HG02642 (cell line): ENCODE measurements at regions not wholly inside any gene's neighbourhood (a gene's known extent, or its start where the extent isn't known, plus 50 kb on each side); places are given as distances from the start of the nearest gene placed in this dataset.

Experiments
- ATAC-seq: cut with Tn5 transposase; IDR thresholded peaks from one replicate; pipeline ENCODE4 v1.9.1; 2021; ENCODE audit warnings: mild to moderate bottlenecking; ENCODE audit not compliant: unreplicated experiment, poor library complexity

DNA sequence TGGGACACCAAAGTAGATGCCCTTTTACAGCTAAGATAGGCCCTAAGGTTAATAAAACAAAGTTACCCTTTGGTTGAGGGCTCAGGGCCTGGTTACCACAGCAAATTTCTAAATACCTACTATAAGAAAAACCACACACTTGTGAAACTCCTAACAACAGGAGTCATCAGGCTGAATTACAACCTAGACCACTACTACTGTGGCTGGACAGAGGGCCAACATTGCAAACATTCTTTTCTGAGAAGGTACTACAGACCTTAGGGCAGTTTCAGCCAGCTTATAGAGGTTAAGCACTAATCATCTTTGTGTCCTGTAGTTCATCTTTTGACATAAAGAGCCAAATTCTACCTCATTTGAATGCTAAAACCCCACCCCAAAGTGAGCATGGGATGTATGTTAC lies 504.0 kb downstream of the RAPGEF2 start:
- ATAC-seq, result no peak

DNA sequence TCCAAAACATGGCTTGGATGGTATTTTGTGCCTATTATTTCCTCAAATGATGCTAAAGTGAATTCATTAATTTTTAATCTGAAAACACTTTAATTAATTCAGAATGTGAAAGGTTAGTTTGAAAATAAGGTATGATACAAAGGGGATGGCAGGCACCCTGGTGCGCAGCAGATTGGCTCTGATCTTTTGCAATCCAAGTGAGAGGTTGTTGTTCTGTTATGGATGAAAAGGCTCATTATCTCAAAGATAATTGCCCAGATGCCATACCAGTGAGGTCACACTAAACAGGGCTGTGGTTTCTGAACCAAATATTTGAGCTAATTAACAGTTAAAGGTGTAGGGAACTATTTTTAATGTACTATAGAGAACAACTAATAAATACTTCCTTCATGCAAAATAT lies 504.9 kb downstream of the RAPGEF2 start:
- ATAC-seq, result no peak

DNA sequence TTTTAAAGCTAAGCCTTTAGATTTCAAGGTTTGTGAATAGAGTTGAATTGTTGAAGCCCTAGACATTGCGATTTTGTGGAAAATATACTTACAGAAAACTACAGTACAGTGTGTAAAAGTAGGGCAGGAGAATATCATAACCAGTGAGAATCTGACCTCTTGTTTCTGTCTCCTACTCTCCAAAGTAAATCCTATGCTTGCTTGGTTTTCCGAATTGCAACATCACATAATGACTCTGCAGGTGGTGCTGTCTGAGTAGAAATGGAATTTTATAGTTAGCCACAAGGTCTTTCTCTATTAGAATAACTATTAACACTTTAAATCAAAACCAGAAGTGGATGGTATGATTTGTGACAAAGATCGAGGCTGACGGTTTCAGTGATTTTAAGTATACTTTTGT lies 505.6 kb downstream of the RAPGEF2 start:
- no peak for ATAC-seq

DNA sequence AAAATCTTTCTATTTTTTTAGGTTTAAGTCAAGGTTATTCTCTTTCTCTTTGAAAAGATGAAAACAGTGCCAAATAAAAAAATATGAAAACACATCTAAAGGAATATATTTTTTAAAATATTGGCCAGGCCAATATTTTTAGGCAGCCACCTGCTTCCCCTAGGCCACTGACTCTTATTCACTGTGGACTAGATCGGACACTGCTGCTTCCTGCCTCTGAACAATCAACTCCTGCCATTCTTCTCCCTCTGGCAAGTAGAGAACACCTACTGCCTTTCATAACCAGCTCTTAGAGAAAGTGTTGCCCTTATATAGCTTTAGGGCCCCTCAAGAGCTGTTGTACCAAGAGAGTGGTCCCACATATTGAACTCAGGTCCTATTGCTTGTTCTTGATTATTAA lies 529.2 kb downstream of the RAPGEF2 start:
- no peak for ATAC-seq

DNA sequence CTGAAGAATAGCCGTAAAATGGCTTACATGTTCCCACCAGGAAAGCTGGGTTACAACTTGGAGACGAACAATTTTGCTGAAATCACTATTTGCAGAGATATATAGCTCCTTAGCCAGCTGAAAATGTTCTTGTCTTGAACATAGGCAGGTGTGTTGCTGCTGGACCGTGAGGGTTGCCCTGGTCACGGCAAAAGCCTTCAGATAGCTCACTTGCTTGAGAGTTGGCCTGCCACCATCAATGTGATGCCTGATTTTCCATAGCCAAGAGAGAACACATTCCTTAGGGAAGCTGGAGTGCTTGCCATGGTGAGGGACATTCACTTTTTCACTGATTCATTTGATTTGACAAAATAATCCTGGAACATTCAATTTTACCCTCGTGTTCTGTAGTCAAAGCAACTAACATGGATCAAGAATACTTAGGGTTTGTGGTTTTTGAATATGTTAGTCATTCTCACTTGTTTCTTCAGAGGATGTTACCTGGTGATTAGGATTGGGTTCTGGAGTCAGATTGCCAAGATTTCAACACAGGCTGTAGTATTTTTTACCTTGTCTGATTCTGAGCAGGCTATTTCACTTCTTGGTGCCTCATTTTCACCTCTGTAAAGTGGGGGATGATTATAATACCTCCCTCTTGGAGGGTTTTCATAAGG lies 536.9 kb downstream of the RAPGEF2 start:
- ATAC-seq, result no peak

DNA sequence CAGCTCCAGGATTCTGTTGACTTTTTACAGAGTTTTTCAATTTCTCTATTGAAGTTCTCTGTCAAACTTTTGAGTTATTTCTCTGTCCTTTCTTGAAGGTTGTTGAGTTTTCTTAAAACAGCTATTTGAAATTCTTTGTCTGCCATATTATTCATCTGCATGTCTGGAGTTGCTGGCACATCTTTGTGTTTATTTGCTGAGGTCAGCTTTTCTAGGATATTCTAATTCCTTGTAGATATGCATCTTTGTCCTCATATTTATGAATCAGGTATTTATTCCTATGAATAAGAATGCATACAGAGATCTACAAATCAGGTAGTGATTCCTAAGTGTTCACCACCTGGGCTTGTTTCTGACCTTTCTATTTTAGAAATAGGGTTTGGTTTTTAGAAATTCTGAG lies 546.4 kb downstream of the RAPGEF2 start:
- ATAC-seq, result no peak

DNA sequence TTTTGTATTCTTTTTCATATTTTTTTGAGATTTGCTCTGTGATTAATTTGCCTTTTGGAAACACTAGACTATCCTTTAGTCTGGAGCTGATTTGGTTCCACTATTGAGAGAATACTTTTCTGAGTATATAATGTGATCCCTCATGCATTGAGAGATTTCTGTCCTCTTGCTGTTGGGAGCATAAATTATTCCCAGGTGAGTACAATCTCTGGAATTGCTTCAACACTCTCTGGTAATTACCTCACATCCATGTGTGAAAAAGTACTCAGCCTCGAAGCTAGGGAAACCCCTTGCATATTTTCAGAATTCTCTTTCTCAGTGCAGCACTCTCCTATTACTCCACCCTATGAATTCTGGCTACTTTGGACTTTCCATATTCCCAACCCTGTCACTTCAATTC lies 550.0 kb downstream of the RAPGEF2 start:
- no peak for ATAC-seq

DNA sequence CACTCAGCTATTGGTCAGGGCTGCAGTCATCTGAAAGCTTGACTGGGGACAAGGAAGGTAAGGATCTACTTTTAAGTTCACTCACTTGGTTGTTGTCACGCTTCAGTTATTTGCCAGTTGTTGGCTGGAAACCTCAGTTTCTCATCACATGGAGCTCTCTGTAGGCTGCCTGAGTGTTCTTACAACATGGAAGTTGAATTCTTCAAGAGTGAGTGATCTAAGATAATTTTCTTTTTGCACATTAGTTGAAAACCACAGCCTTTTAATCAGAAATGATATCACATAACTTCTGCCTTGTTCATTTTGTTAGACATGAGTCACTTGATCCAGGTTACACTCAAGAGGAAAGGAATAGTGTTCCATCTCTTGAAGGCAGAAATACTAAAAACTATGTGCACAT lies 552.7 kb downstream of the RAPGEF2 start:
- no peak for ATAC-seq

DNA sequence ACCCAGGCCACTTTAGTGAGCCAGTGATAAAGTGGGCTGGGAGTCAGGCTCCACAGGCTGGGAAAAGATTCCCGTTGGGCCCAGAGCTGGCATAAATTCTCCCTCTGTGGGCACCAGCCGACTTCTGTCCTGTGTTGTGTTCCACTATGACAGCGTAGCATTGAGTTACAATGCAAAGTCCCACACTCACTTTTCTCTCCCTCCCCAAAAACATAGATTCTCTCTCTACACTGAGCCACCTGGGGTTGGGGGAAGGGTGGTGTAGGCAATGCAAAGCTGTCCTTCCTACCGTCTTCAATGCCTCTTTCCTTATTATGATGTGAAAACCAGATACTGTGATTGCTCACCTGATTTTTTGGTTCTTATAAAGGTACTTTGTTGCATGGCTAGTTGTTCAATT lies 566.2 kb downstream of the RAPGEF2 start:
- ATAC-seq, result no peak

DNA sequence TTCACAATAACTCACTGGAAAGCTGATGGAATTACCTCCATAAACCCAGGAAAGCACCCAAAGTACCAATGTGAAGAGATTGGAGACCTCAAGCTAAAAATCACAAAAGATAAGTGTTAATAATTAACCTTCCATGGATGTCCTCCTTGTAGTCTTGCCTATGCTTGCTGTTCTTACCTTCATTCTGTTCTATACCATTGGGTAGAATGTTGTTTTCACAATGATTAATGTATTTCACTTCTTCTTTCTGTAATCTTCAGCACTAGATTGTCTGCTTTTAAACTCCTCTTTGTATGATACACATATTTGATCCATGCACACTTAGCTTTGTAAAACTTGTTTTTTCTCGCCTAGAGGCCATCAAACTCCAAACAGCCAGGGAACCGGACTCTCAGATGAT lies 570.3 kb downstream of the RAPGEF2 start:
- ATAC-seq, result no peak

DNA sequence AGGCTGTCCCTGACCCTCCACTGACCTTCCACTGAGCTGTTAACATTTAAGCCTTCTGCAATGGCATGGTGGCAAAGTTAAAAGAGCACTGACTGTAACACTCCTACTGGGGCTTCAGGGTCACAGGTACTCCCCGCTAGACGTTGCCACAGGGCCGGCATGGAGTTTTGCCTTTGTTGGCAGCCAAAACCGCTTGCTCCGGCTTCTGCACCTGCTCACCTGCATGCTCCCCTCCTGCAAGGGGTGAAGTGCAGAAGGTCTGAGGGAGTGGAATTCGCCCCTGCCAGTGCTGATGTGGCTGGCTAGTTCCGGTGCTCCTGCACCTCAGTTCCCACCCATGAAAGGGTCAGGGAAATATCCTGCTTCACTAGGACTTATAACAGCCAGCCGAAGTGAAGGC lies 571.4 kb downstream of the RAPGEF2 start:
- ATAC-seq, result no peak

DNA sequence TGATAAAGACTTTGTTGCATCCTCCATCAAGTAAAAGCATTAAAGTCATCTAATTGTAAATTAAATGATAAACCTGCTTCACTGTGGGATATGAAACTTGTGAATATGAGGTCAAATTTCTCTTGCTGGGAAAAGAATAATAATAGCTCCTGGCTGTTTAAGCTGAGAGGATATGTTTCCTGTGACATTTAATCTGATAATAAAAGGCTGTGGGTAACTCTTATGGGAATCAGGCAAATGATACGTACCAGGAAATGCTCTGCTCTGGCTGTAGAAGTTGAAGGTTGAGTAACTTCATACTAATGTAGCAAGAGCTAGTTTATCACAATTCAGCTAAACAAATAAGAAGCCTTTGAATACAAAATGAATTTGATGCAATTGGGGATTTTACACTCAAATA lies 574.6 kb downstream of the RAPGEF2 start:
- no peak for ATAC-seq

DNA sequence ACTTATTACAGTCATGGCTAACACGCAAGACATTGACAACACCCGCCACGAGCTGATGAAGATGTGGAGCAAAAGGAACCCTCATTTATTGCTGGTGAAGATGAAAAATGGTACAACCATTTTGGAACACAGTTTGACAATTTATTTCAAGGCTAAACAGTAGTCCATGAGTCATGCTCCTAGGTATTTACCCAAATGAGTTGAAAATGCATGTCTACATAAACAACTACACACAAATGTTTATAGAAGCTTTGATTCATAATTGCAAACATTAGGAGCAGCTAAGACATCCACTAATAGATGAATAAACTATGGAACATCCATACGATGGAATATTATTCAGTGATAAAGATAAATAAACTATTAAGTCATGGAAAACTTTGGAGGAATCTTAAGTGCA lies 580.1 kb downstream of the RAPGEF2 start:
- ATAC-seq, result no peak

DNA sequence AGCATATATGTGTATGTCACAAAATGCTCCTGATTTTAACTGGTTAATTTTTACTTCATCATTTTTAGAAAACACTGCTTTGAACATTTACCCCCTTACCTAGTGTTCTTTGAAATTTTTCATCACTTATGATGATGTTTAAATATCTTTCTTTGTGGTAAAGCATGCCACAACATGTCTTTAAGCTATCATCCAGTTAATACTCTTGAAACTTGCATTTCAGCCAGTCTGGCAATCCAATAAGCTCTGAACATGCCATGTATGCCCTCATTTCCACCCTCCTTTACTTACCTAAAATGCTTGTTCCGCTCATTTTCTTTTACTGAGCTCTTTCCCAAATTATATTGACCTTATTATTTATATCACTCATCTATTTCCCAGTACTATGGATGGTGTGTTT lies 581.2 kb downstream of the RAPGEF2 start:
- no peak for ATAC-seq

DNA sequence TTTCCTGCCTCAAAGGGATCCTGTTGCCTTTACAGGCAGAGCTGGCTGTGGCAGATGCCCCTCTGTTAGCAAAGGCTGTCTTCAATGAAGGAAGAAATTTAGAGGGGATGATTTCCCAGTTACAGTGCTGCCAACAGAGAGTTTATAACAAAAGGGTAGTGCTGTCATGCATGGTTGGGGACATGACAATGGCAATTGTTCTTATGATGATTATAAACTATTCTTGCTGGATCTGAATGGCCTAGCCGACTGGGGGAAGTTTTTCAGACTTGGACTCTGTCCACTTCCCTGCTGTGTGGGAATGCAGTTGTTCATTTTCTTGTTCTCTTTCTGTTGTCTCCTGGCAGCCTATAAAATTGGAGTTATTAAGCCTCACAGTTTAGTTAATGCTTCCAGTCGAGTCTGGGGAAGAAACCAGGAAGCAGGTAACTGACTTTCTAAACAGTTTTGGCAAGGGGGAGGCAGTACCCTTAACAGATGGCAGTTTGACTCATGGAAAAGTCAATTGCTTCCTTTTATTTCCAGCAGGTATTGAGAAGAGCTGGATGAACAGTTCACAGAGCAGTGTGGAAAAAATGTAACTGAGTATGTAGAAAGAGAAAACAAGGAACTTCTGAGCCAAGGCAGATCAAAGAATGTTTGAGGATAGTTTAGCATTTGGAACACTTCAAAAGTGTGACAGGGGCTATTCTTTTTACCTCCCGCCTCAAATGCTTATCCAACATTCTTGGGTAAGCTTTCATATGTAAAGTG lies 582.6 kb downstream of the RAPGEF2 start:
- ATAC-seq, result no peak

DNA sequence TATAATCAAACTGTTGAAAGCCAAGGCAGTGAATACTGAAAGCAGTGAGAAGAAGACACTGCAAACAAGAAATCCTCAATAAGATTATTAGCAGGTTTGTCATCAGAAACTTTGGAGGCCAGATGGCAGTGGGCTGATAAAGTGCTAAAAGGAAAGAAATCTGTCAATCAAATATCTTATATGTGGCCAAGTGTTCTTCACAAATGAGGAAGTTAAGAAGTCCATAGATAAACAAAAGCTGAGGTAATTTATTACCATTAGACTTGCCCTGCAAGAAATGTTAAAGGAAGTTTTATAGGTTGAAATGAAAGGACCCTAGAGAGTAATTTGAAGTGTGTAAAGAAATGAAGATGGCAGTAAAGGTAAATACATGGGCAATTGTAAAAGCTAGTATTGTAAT lies 586.6 kb downstream of the RAPGEF2 start:
- no peak for ATAC-seq

DNA sequence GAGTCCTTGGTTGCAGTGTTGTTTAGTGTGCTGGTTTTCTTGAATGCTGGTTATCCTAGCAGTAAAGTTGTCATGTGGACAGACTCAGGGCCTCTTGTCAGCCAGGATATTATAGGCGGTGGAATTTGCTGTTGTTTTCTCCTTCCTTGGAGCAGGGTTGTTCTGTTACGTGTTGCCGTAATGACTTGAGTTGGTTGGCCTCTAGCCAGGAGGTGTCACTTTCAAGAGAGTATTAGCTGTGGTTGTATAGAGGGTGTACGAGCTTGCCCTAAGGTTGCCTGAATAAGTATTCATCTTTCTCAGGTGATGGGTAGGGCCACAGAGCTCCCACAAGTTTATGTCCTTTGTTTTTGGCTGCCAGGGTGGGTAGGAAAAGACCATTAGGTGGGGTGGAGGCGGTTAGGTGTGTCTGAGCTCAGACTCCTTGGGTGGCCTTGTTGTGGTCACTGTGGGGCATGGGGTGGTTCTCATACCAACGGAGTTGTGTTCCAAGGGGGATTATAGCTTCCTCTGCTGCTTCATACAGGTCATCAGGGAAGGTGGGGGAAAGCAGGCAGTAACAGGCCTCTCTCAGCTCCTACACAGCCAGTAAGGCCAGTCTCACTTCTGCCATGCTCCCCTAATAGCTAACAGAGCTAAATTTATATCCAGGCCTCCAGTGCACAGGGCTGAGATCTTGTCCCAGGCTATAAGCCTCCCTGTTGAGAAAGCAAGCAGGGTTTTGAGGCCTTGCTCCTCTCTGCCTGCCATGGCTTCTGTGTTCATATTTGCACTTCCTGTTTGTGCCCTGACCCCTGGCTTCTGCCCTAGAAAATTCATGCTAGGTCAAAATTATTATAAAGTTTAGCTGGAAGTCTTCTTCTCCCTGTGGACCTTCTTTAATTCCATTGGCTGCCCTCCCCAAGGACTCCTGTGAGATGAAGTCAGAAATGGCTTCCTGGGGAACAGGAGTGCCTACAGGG lies 594.7 kb downstream of the RAPGEF2 start:
- ATAC-seq, result no peak

DNA sequence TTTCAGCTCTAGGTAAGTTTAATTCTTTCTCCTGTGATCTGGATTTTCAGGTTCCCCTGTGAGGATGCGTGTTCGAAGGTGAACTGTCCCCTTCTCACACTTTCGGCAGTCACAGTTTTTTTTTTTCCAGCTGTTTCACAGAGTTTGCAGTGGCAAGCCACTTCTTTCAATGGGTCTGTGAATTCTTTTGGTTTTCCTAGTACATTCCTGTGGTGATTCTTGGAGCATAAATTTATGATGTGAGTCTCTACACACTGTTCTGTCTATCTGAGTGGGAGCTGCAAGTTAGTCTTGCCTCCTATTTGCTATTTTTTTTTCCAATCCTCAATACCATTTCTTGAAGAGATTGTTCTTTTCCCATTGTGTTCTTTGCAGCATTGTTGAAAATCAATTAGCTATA lies 595.5 kb downstream of the RAPGEF2 start:
- ATAC-seq, result no peak

DNA sequence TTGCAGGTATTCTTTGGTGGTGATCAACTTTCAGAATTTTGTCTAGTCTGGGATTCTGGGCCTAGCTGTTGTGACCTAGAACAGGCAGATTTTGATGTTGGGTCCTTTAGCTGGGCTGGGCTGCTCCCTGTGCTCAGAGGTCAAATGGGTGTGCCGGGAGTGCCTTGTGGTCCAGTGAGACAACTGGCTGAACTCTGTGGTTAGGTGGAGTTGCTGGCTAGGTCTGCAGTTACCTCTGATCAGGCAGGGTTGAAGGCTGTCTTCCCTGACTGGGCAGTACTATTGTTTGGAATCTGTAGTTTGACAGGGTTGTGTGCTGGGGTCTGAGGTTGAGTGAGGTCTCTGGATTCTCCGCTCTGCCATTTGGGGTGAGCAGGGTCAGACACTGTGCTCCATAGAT lies 599.3 kb downstream of the RAPGEF2 start:
- ATAC-seq, result no peak

DNA sequence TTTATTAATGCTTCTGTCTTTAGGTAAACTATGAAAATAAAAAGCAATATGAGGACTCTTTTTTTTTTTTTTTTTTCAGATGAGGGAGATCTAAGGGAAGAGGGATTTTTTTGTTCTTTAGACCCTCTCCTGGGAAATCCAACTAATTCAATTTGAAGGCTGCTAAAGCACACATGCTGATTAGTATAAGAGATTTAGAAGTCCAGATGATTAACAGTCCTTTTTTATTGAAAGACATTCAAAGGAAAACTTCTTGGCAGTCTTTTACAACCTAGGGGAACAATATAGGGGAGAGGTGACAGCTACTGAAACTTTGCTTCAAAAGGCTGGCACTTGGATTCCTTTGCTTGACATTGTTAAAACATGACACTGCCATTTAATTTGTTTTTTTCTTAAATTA lies 602.5 kb downstream of the RAPGEF2 start:
- no peak for ATAC-seq

DNA sequence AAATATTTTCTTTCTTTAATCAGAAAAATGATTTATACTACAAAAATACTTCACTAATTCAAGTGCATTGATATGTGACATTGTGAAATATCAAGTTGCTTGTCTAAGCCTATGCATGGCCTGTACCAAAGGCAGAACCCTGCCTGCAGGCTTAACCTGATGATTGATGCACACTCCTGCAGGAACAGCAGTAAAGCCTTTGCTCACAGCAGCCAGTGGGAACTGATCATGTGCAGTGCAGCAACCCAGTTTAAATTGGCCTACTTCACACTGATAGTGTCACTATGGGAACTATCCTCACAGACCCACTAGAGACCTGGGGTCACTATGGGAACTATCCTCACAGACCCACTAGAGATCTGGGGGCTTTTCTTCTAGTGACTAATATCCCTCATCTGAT lies 603.8 kb downstream of the RAPGEF2 start:
- ATAC-seq, result no peak
